ENCODE measurements at regions not wholly inside any gene's neighbourhood (a gene's known extent, or its start where the extent isn't known, plus 50 kb on each side); places are given as distances from the start of the nearest gene placed in this dataset.

- no peak for DNase-seq (ENCODE audit: low spot score)
- ATAC-seq (ENCODE audit: insufficient number of reproducible peaks, low FRiP score, low read depth) = no peak
These were observed 66.5 kb upstream of the HEY2 start for GRCh38 chr6:125682939-125683338.

DNA sequence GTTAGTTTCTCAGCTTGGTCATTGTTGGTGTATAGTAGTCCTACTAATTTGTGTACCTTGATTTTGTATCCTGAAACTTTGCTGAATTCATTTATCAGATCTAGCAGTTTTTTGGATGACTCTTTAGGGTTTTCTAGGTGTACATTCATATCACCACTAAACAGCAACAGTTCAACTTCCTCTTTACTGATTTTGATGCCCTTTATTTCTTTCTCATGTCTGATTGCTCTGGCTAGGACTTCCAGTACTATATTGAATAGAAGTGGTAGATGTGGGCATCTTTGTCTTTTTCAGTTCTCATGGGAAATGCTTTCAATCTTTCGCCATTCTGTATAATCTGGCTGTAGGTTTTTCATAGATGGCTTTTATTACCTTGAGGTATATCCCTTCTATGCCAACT lies 61.3 kb upstream of the HEY2 start:
- Histone ChIP-seq H3K27me3 (replicated peaks; ENCODE audit: insufficient read depth) (no peaks in the 10 kb centered on the region), H3K27ac (peak overlapping the region; percentile 4 to 29), H3K4me3 (no peak overlapping the region), H3K4me1 (ENCODE audit: control insufficient read depth in 1 of 2, low read depth in 2 of 2) (peaks cover 3 to 24% of the 10 kb centered on the region in 2 donors), H3K9me3 (no peaks in the 10 kb centered on the region), H3K36me3 (no peaks in the 10 kb centered on the region)
- TF ChIP-seq CTCF (IDR thresholded peaks at IDR 0.05) = no peak
- DNase-seq (ENCODE audit: low spot score) = no peak
- ATAC-seq (ENCODE audit: insufficient number of reproducible peaks, low FRiP score, low read depth) = no peak

More at GRCh38 chr6:125682939-125683338, 66.5 kb upstream of the HEY2 start:
- no peaks in the 10 kb centered on the region for H3K36me3 ChIP-seq
- H3K27ac ChIP-seq = no peak overlapping the region
- H3K27me3 ChIP-seq (replicated peaks; ENCODE audit: insufficient read depth) = no peaks in the 10 kb centered on the region
- H3K9me3 ChIP-seq = no peaks in the 10 kb centered on the region
- no peak overlapping the region for H3K4me3 ChIP-seq
- H3K4me1 ChIP-seq (ENCODE audit: control insufficient read depth in 1 of 2, low read depth in 2 of 2) = peaks cover 3 to 28% of the 10 kb centered on the region in 2 donors
- TF ChIP-seq CTCF (IDR thresholded peaks at IDR 0.05) = no peak

GRCh38 chr6:125693480-125693879 lies 56.0 kb upstream of the HEY2 start:
- DNase-seq (ENCODE audit: low spot score) (no peak), ATAC-seq (ENCODE audit: insufficient number of reproducible peaks, low FRiP score, low read depth) (no peak)
- Histone ChIP-seq H3K9me3 (no peaks in the 10 kb centered on the region), H3K27ac (no peak overlapping the region), H3K27me3 (replicated peaks; ENCODE audit: insufficient read depth) (no peaks in the 10 kb centered on the region), H3K36me3 (no peaks in the 10 kb centered on the region), H3K4me3 (no peak overlapping the region), H3K4me1 (ENCODE audit: control insufficient read depth in 1 of 2, low read depth in 2 of 2) (peaks cover 0 to 15% of the 10 kb centered on the region in 2 donors)
- no peak for TF ChIP-seq CTCF (IDR thresholded peaks at IDR 0.05)

DNA sequence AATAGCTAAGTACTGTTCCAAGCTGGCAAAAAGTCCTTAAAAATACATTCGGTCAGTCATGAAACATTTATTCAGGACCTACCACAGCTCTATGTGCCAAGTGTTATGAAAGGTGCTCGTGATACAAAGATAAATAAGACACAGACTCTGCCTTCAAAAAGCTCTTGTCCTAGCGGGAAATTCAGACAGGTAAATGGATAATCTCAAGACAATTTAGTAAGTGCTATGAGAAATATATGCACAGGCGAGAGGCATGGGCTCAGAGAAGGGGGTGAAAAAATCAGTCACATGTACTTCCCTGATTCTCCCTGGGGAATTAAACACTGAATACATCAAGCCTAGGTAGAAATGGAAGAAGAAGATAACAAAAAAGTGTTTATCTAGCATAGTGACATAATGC lies 49.8 kb upstream of the HEY2 start:
- ATAC-seq (ENCODE audit: insufficient number of reproducible peaks, low FRiP score, low read depth) = no peak
- no peak for DNase-seq (ENCODE audit: low spot score)
- Histone ChIP-seq H3K4me1 (ENCODE audit: control insufficient read depth in 1 of 2, low read depth in 2 of 2) (peaks cover 14 to 32% of the 10 kb centered on the region in 2 donors), H3K9me3 (no peaks in the 10 kb centered on the region), H3K36me3 (no peaks in the 10 kb centered on the region), H3K4me3 (peak overlapping the region; percentile 39), H3K27me3 (replicated peaks; ENCODE audit: insufficient read depth) (no peaks in the 10 kb centered on the region), H3K27ac (peak overlapping the region in 1 of 2 donors; percentile 53)
- no peak for TF ChIP-seq CTCF (IDR thresholded peaks at IDR 0.05)

All from thoracic aorta (tissue), 2 donors.